NCI-H748 (cell line): ENCODE measurements at regions not wholly inside any gene's neighbourhood (a gene's known extent, or its start where the extent isn't known, plus 50 kb on each side); places are given as distances from the start of the nearest gene placed in this dataset.

Experiments used
- DNase-seq: peaks from one replicate; lab custom pipeline; 2025; ENCODE audit not compliant: unreplicated experiment; lab: John Stamatoyannopoulos, UW

GRCh38 chr5:167863883-167864282 is 427.6 kb upstream of the WWC1 start:
- no peak for DNase-seq

GRCh38 chr5:167864801-167865200 is 426.6 kb upstream of the WWC1 start:
- DNase-seq: no peak

- no peak for DNase-seq
These were observed 424.6 kb upstream of the WWC1 start for GRCh38 chr5:167866797-167867196.

GRCh38 chr5:167867281-167867680 is 424.2 kb upstream of the WWC1 start:
- no peak for DNase-seq

- no peak for DNase-seq
These were observed 422.3 kb upstream of the WWC1 start for GRCh38 chr5:167869125-167869524.

- DNase-seq: no peak
These were observed 421.4 kb upstream of the WWC1 start for GRCh38 chr5:167870055-167870454.

- no peak for DNase-seq
These were observed 420.4 kb upstream of the WWC1 start for GRCh38 chr5:167871091-167871490.

GRCh38 chr5:167872791-167873190 is 418.7 kb upstream of the WWC1 start:
- DNase-seq: no peak

GRCh38 chr5:167877114-167877722 is 414.2 kb upstream of the WWC1 start:
- no peak for DNase-seq

- no peak for DNase-seq
These were observed 413.5 kb upstream of the WWC1 start for GRCh38 chr5:167877924-167878323.

- DNase-seq: no peak
These were observed 411.0 kb upstream of the WWC1 start for GRCh38 chr5:167880420-167880819.

GRCh38 chr5:167881041-167881440 is 410.4 kb upstream of the WWC1 start:
- no peak for DNase-seq

- DNase-seq: no peak
These were observed 405.2 kb upstream of the WWC1 start for GRCh38 chr5:167886196-167886595.

- no peak for DNase-seq
These were observed 403.1 kb upstream of the WWC1 start for GRCh38 chr5:167888393-167888792.

GRCh38 chr5:167889276-167889675 is 402.2 kb upstream of the WWC1 start:
- no peak for DNase-seq

GRCh38 chr5:167892352-167893115 is 398.9 kb upstream of the WWC1 start:
- no peak for DNase-seq

- DNase-seq: no peak
These were observed 398.2 kb upstream of the WWC1 start for GRCh38 chr5:167893271-167893670.

- DNase-seq: no peak
These were observed 396.6 kb upstream of the WWC1 start for GRCh38 chr5:167894631-167895472.

- no peak for DNase-seq
These were observed 395.4 kb upstream of the WWC1 start for GRCh38 chr5:167895899-167896659.

- DNase-seq: no peak
These were observed 394.6 kb upstream of the WWC1 start for GRCh38 chr5:167896814-167897213.

GRCh38 chr5:167897371-167897770 is 394.1 kb upstream of the WWC1 start:
- no peak for DNase-seq
